HG03460 (cell line): ENCODE measurements at regions not wholly inside any gene's neighbourhood (a gene's known extent, or its start where the extent isn't known, plus 50 kb on each side); places are given as distances from the start of the nearest gene placed in this dataset.

Experiments used
- ATAC-seq: cut with Tn5 transposase; IDR thresholded peaks from one replicate; pipeline ENCODE4 v1.9.1; 2021; ENCODE audit not compliant: unreplicated experiment

DNA sequence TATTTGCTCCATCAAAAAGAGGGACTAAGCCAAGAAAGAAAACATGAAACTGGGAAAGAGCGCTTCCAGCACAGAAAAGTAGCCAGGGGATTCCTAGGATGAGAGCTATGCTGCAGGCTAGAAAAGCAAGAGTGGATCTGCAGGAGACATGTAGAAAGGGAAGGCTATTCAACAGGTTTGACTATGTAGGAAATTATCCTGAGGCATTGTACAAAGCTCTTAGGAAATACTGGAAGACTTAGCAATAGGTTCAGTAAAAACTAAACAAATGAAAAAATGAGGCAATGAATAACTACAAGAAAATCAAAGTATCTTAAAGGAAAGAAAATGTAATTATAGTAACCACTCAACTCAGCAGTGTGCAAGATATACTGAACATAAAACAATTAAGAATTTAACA, 178.7 kb upstream of the FOXN2 start:
- no peak for ATAC-seq

DNA sequence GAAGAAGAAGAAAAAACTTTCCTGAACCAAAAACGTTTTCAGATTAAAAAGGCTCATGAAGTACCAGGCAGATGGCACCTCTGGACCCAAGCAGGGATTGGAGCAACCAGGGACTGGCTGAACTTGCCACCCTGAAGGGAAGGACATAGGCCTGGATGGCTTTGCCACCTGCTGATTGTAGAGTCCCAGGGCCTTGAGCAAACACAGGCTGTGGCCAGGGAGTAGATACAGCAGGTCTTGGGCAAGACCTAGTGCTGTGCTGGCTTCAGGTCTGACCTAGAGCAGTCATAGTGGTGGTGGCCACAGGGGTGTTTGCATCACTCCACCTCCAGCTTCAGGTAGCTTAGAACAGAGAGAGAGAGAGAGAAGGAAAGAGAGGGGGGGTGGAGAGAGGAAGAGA, 176.7 kb upstream of the FOXN2 start:
- no peak for ATAC-seq

DNA sequence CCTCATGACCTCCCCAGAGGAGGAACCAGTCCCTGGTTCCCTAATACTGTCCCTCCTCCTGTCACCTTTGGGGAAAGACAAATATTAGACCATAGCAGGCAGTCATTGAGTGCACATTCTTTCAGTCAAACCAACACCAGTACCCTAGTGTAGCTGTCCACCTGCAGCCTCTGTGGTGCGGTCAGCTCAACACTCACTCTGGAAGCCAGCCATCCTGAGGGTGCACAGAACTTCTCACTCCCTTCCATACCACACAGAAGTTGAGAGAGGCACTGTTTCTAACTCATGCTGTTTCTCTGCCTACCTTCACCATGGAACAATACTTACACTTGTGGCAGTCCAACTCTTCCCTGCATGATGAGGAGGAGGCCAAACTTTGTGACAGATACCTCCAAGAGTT, 175.6 kb upstream of the FOXN2 start:
- no peak for ATAC-seq

DNA sequence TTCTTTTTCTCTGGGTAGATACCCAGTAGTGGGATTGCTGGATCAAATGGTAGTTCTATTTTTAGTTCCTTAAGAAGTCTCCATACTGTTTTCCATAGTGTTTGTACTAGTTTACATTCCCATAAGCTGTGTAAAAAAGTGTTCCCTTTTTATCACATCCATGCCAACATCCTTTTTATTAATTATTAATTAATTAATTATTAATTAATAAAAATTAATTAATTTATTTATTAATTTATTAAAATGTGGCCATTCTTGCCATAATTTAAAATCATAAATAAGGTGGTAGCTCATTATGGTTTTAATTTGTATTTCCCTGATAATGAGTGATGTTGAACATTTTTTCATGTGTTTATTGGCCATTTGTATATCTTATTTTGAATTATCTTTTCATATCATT, 173.9 kb upstream of the FOXN2 start:
- ATAC-seq = no peak

DNA sequence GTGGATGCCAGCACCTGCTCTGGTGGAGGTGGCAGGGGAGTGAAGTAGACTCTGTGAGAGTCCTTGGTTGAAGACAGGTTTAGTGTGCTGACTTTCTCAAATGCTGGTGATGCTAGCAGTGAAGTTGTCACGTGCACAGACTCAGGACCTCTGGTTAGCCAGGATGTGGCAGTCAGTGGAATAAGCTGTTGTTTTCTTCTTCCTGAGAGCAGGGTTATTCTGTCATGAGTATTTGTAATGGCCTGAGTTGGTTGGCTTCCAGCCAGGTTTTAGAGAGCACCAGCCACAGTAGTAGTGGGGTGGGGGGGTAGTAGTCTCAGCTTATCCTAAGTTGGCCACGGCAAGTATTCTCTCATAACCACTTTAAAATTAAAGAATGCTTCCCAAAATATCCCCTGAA, 169.7 kb upstream of the FOXN2 start:
- no peak for ATAC-seq

DNA sequence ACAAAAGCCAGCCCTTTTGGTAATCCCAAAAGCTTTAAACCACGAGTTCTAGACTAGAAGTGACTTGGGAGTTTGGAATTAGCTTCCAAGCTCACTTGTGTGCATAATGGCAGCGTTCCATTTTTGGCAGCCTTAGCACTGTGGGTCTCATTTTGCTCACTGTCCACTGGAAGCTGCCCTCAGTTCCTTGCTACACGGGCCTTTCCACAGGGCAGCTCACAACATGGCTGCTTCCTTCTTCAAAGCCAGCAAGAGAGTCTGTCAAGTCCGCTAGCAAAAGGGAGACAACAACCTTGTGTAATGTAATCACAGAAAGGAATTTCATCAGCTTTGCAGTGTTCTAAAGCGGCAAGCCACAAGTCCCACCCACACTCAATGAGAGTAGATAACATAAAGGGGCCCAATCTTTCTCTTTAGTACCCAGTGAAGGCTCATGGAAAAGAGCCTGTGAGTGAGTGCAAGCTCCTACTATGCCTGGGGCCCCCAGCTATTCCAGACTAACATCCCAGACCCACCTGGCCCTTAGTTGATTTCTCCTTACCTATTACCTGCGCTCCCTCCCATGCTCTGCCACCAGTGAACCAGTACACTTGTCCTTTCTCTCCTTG, 168.5 kb upstream of the FOXN2 start:
- no peak for ATAC-seq

DNA sequence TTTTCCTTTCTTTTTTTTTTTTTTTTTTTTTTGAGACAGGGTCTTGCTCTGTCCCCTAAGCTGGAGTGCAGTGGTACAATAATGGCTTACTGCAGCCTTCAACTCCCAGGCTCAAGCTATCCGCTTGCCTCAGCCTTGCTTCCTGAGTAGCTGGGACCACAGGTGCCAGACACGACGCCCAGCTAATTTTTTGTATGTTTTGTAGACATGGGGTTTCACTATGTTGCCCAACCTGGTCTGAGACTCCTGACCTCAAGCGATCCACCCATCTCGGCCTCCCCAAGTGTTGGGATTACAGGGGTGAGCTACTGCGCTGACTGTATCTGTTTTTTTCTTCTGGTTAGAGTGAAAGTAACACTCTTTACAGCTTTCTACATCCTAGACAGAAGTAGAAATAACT, 167.9 kb upstream of the FOXN2 start:
- no peak for ATAC-seq

DNA sequence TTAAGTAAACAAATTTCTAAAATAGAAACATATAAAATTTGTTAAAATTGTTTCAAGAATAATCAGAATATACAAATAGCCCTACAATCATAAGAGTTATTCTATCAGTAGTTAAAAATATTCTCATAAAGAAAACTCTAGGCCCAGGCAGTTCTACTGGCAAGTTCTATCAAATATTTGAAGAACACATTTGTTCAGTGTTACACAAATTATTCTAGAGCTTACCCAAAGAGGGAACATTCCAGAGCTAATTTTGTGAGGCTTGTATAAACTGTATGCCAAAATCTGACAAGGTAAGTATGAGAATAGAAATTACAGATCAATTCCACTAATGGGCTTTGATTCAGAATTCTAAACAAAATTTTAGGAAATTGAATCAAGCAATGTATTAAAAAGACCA, 166.8 kb upstream of the FOXN2 start:
- ATAC-seq = no peak

DNA sequence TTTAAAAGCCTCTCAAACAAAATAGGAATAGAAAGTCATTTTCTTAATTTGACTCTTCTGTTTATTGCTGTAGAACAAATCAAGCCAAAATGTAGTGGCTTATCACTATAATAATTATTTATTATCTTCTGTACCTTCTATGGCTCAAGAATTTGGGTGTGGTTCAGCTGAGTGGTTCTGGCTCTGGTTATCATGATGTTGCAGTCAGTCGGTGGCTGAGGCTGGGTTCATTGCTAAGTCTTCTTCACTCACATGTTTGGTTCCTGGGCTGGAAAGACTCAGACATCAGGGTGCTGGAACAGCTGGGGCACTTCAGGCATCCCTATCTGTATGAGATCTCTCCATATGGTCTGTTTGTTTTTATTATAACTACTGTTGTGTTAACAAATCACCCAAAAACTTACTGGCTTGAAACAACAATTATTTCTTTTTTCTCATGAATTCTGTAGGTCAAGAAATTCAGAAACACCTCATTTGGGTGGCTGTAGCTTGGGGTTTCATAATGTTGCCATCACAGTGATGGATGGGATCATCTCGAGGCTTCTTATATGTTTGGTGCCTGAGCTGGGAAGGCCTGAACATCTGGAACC, 165.5 kb upstream of the FOXN2 start:
- no peak for ATAC-seq

DNA sequence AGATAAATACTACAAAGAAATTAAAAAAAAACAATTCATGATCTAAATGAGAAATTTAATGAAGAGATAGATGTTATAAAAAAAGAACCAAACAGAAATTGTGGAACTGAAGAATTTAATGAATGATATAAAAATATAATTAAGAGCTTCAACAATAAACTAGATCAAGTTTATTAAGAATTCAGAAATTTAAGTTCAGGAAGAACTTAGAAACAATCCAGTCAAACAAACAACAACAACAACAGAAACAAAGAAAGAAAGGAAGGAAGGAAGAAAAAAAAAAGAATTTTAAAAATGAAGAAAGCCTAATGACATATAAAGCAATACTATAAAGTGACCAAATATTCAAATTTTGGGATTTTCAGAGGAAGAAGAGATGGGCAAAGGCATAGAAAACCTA, 157.3 kb upstream of the FOXN2 start:
- no peak for ATAC-seq

DNA sequence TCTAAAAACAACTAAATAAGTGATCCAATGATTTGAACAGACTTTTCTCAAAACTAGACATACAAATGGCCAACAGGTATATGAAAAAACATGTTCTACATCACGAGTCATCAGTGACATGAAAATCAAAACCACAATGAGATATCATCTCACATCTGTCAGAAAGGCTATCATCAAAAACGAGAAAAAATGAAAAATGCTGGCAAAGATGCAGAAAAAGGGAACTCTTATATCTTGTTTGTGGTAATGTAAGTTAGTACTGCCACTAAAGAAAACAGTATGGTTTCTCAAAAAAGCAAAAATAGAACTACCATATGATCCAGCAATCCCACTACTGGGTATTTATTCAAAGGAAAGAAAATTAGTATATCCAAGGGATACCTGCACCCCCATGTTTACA, 152.9 kb upstream of the FOXN2 start:
- no peak for ATAC-seq

DNA sequence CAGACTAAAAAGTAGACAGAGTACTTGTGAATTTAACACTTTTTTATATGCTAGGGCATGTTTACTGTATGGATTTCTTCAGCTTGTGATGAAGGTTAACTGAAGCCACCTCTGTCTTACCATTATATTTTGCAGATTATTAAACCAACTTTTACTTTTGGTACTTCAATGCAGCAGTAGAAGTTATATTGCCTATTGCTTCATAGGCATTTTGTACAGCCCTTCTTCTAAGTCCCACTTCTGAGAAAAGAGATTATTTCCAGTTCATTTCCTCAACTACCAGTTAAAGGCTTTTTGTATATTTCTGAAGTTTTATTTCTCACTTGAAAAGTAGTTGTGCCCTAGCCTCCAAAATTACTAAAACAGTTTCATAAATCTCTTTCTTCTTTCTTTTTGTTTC, 151.7 kb upstream of the FOXN2 start:
- ATAC-seq = no peak

DNA sequence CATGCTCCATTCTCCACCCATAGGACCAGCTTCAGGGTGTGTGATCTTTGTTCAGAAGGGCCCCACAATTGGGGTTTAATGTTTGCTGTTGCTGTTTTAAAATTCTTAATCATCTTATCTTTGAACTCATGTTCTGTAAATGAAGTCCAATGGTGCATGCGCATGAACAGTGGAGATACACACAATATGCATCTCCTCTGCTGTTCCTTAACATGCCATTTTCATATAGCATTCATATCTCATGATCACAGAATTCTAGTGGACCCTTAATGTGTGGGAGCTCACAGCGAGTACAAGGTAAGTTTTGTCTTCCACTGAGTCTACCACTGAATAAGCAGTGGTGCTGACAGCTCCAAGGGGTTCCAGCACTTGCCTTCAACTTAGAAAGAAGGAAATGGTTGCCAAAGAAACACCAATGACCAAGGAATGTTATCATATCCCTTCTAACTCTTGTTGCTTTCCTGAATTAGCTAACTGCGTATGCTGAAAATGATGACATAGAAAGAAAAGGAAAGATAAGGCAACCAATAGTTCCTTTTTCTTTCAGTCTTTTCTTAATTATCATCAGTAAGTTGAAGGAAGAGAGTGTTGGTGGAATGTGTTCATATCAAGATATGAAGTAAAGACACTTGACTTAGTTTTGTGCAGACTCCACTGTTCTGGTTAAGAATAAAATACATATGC, 149.3 kb upstream of the FOXN2 start:
- no peak for ATAC-seq

DNA sequence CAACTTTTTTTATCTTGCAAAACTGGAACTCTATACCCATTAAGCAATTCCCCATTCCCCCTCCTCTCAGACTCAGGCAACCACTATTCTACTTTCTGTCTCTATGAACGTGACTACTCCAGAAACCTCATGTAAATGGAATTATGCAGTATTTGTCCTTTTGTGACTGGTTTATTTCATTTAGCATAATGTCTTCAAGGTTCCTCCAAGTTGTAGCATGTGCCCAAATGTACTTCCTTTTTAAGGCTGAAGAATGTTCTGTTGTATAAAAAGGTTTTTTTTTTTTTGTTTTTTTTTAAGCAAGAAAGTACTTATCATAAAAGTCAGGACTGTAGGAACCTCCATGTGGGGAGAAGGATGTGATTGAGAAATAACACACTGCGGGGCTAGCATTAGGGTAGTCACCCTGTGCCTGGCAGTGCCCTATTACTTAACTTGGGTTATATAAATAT, 145.3 kb upstream of the FOXN2 start:
- ATAC-seq = no peak

DNA sequence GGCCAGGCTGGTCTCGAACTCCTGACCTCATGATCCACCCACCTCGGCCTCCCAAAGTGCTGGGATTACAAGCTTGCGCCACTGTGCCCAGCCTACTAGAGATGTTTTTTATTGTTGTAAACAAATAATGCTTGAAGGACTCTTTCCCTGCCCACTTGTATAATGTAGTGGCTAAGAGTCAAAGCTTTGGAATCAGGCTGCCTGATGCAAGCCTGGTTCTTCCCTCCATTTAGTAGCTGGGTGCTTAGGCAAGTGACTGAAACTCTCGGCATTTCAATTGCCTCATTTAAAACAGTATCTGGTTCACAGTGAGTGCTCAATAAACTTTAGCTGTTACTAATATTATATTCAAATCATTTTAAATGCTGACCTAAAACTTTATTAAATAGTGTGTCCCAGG, 144.2 kb upstream of the FOXN2 start:
- ATAC-seq = no peak

DNA sequence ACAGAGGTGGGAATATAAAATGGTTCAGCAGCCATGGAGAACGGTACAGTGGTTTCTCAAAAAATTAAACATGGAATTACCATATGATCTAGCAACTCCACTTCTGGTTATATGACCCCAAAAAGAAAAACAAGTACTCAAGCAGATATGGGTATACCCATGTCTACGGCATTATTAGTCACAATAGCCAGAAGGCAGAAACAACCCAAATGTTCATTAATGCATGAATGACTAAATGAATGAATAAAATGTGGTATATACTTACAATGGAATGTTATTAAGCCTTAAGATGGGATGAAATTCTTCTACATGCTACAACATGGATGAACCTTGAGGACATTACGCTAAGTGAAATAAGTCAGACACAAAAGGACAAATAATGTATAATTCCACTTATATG, 141.3 kb upstream of the FOXN2 start:
- ATAC-seq = no peak

DNA sequence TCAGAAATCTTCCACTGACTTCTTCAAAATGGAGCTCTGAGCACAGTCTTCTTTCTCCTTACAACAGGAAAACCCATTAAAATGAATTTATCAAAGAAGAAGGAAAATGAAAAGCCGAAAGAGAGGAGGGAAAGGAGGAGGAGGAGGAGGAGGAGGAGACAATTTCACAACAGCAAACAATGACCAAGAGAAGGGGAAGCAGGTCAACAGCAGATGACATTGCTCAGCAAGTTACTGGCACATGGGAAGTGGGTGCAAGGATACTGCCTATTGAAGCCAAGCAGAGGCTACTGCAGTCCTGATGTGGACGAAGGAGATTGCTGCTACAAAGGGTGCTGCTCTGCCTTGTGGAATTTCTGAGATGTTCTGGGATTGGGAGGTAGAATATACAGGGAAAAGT, 140.0 kb upstream of the FOXN2 start:
- ATAC-seq = no peak

DNA sequence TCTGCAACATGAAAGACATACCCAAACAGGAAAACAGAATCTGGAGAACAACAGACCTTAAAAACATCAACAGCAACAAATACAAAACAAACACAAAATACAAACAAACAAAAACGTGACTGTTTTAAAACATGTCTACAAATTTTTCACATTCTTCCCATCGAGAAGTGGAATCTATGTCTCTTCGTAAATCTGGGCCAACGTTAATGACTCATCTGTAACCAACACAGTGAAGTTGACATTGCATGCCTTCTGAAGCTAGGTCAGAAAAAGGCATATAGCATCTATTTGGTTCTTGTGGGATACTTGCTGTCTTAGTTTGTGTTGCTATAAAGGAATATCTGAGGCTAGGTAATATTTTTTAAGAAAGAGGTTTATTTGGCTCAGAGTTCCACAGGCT, 139.2 kb upstream of the FOXN2 start:
- ATAC-seq = no peak

DNA sequence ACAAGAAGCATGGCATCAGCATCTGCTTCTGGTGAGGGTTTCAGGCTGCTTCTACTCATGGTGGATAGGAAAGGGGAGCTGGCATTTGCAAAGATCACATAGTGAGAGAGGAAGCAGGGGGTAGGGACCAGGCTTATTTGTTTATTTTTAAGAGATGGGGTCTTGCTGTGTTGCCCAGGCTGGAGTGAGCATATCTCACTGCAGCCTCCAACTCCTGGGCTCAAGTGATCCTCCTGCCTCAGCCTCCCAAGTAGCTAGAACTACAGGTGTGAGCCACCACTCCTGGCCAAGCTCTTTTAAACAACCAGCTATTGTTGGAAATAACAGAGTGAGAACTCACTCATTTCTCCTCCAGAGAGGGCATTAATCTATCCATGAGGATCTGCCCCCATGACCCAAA, 138.8 kb upstream of the FOXN2 start:
- no peak for ATAC-seq

DNA sequence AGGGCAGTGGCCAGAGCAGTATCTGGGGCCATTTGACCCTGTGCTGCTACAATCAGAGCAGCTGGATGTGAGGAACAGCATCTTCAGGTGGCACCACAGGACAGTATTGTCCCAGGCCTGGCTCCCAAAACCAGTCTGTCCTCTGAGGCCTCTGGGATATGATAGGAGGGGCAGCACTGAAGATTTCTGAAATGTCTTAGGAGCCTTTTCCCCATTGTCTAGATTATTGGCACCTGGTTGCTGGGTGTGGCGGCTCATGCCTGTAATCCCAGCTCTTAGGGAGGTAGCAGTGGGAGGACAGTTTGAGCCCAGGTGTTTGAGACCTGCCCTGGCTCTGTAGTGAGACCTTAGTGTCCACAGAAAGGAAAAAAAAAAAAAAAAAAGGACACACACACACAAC, 137.6 kb upstream of the FOXN2 start:
- no peak for ATAC-seq

DNA sequence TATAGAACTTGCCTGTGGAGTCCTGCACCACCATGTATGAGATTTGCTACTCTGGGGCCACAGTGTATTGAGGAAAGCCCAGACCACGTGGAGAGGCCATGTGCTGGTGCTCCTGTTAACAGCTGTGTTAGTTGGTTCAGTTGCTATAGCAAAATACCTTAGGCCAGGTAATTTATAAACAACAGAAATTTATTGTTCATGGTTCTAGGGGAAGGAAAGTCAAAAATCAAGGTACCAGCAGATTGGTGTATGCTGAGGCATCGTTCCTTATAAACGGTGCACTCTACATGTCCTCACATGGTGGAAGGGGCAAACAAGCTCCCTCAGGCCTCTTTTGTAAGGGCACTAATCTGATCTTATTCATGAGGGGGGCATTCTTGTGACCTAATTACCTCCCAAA, 135.9 kb upstream of the FOXN2 start:
- ATAC-seq = no peak

DNA sequence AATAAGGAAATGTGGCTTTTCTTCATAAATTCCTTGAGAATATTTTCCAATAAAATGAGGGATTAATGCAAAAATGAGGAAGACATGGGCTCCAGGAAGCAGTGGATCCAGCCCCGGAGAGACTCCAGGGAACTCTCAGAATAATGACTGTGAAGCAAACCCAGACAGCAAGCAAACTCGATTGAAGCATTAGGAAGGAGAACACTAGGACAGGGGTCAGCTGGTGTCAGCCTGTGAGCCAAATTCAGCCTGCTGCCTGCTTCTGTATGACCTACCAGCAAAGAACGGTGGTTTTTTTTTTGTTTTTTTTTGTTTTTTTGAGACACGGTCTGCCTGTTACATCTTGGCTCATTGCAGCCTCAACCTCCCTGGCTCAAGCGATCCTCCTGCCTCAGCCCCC, 133.9 kb upstream of the FOXN2 start:
- ATAC-seq = no peak

DNA sequence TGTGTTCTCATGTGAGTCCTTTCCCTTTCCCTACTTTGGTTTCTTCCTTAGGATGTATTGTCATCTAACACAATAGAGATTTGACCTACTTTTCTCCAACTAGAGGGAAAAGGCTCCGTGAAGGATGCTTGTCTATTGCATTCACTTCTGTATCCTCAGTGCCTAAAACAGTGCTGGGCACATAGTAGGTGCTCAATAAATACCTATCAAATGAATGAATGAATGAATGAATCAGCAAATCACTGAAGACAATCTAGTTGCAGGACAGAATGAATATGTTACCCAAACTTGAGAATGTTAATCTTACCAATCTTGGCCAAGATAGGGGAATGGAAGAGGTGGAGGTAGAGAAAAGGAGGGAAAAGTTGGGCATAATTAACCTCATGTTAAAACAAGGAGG, 131.2 kb upstream of the FOXN2 start:
- no peak for ATAC-seq
